HEK293 (cell line): ENCODE measurements at regions not wholly inside any gene's neighbourhood (a gene's known extent, or its start where the extent isn't known, plus 50 kb on each side); places are given as distances from the start of the nearest gene placed in this dataset.
A peak's percentile ranks its signal among the peaks of the same experiment; 100 is the strongest.

Experiments
- AEBP2 ChIP-seq: fragments of 450-650 bp; formaldehyde crosslinking; IDR thresholded peaks from 2 replicates; pipeline ENCODE4 v1.5.1; 2016; ENCODE audit warnings: missing biosample characterization, missing genetic modification characterization, borderline replicate concordance
- REPIN1 ChIP-seq: fragments of 450-650 bp; formaldehyde crosslinking; IDR thresholded peaks from 2 replicates; pipeline ENCODE4 v1.5.1; 2017; ENCODE audit warnings: missing biosample characterization, missing genetic modification characterization, low read depth
- TRIM28 ChIP-seq: IDR thresholded peaks from 2 replicates; pipeline ENCODE4 v1.6.1; 2011; ENCODE audit warnings: low read length, control low read depth, borderline replicate concordance
- TSHZ1 ChIP-seq: fragments of 450-650 bp; formaldehyde crosslinking; IDR thresholded peaks from 2 replicates; pipeline ENCODE4 v1.5.1; 2016; ENCODE audit warnings: missing biosample characterization, missing genetic modification characterization, borderline replicate concordance
- ZBTB20 ChIP-seq: fragments of 450-650 bp; formaldehyde crosslinking; IDR thresholded peaks from 2 replicates; pipeline ENCODE4 v1.5.1; 2016; ENCODE audit warnings: missing biosample characterization, missing genetic modification characterization
- ZBTB26 ChIP-seq: fragments of 450-650 bp; formaldehyde crosslinking; optimal IDR thresholded peaks from 2 replicates; pipeline ENCODE3; 2016; ENCODE audit warnings: missing biosample characterization, mild to moderate bottlenecking, missing genetic modification characterization
- ZBTB8A ChIP-seq: fragments of 450-650 bp; formaldehyde crosslinking; IDR thresholded peaks from 2 replicates; pipeline ENCODE4 v1.5.1; 2016; ENCODE audit warnings: missing biosample characterization, missing genetic modification characterization
- ZFP3 ChIP-seq: fragments of 450-650 bp; formaldehyde crosslinking; IDR thresholded peaks from 2 replicates; pipeline ENCODE4 v1.5.1; 2016; ENCODE audit warnings: low read depth, missing biosample characterization, missing genetic modification characterization
- ZNF121 ChIP-seq: fragments of 450-650 bp; formaldehyde crosslinking; IDR thresholded peaks from 2 replicates; pipeline ENCODE4 v1.5.1; 2016; ENCODE audit warnings: missing biosample characterization, missing genetic modification characterization
- ZNF138 ChIP-seq: fragments of 450-650 bp; formaldehyde crosslinking; IDR thresholded peaks from 2 replicates; pipeline ENCODE4 v1.5.1; 2016; ENCODE audit warnings: missing biosample characterization, missing genetic modification characterization, borderline replicate concordance
- ZNF140 ChIP-seq: fragments of 450-650 bp; formaldehyde crosslinking; IDR thresholded peaks from 2 replicates; pipeline ENCODE4 v1.5.1; 2016; ENCODE audit warnings: missing biosample characterization, missing genetic modification characterization
- ZNF18 ChIP-seq: fragments of 450-650 bp; formaldehyde crosslinking; IDR thresholded peaks from 2 replicates; pipeline ENCODE4 v1.5.1; 2016; ENCODE audit warnings: missing biosample characterization, missing genetic modification characterization
- ZNF19 ChIP-seq: fragments of 450-650 bp; formaldehyde crosslinking; IDR thresholded peaks from 2 replicates; pipeline ENCODE4; 2016; ENCODE audit warnings: missing biosample characterization, missing genetic modification characterization, low read depth
- ZNF2 ChIP-seq: fragments of 450-650 bp; formaldehyde crosslinking; IDR thresholded peaks from 2 replicates; pipeline ENCODE4 v1.5.1; 2016; ENCODE audit warnings: missing biosample characterization, missing genetic modification characterization
- ZNF202 ChIP-seq: fragments of 450-650 bp; formaldehyde crosslinking; IDR thresholded peaks from 2 replicates; pipeline ENCODE4 v1.5.1; 2016; ENCODE audit warnings: missing biosample characterization, missing genetic modification characterization, borderline replicate concordance
- ZNF266 ChIP-seq: fragments of 450-650 bp; formaldehyde crosslinking; IDR thresholded peaks from 2 replicates; pipeline ENCODE4 v1.5.1; 2016; ENCODE audit warnings: missing biosample characterization, missing genetic modification characterization, low read depth
- ZNF292 ChIP-seq: fragments of 450-650 bp; formaldehyde crosslinking; IDR thresholded peaks from 2 replicates; pipeline ENCODE4 v1.5.1; 2016; ENCODE audit warnings: low read depth, missing biosample characterization, missing genetic modification characterization, borderline replicate concordance
- ZNF354C ChIP-seq: fragments of 450-650 bp; formaldehyde crosslinking; IDR thresholded peaks from 2 replicates; pipeline ENCODE4 v1.5.1; 2016; ENCODE audit warnings: missing biosample characterization, missing genetic modification characterization, low read depth, borderline replicate concordance
- ZNF404 ChIP-seq: fragments of 450-650 bp; formaldehyde crosslinking; IDR thresholded peaks from 2 replicates; pipeline ENCODE4 v1.5.1; 2017; ENCODE audit warnings: missing biosample characterization, missing genetic modification characterization
- ZNF416 ChIP-seq: fragments of 450-650 bp; formaldehyde crosslinking; IDR thresholded peaks from 2 replicates; pipeline ENCODE4 v1.5.1; 2016; ENCODE audit warnings: missing biosample characterization, missing genetic modification characterization
- ZNF433 ChIP-seq: fragments of 450-650 bp; formaldehyde crosslinking; IDR thresholded peaks from 2 replicates; pipeline ENCODE4 v1.5.1; 2016; ENCODE audit warnings: missing biosample characterization, missing genetic modification characterization, low read depth
- ZNF501 ChIP-seq: fragments of 450-650 bp; formaldehyde crosslinking; IDR thresholded peaks from 2 replicates; pipeline ENCODE4 v1.5.1; 2016; ENCODE audit warnings: missing biosample characterization, missing genetic modification characterization
- ZNF510 ChIP-seq: fragments of 450-650 bp; formaldehyde crosslinking; IDR thresholded peaks from 2 replicates; pipeline ENCODE4 v1.5.1; 2018; ENCODE audit warnings: mild to moderate bottlenecking, missing genetic modification characterization, missing biosample characterization; ENCODE audit not compliant: insufficient replicate concordance
- ZNF529 ChIP-seq: fragments of 450-650 bp; formaldehyde crosslinking; IDR thresholded peaks from 2 replicates; pipeline ENCODE4 v1.5.1; 2017; ENCODE audit warnings: missing genetic modification characterization, missing biosample characterization; ENCODE audit not compliant: insufficient replicate concordance
- ZNF549 ChIP-seq: fragments of 450-650 bp; IDR thresholded peaks from 2 replicates; pipeline ENCODE4 v1.5.1; 2018; ENCODE audit warnings: missing biosample characterization, missing genetic modification characterization, mild to moderate bottlenecking, inconsistent platforms, moderate library complexity
- ZNF558 ChIP-seq: fragments of 450-650 bp; formaldehyde crosslinking; IDR thresholded peaks from 2 replicates; pipeline ENCODE4 v1.5.1; 2016; ENCODE audit warnings: missing biosample characterization, missing genetic modification characterization
- ZNF560 ChIP-seq: fragments of 450-650 bp; formaldehyde crosslinking; IDR thresholded peaks from 2 replicates; pipeline ENCODE4 v1.5.1; 2017; ENCODE audit warnings: missing biosample characterization, missing genetic modification characterization, borderline replicate concordance
- ZNF629 ChIP-seq: fragments of 450-650 bp; formaldehyde crosslinking; IDR thresholded peaks from 2 replicates; pipeline ENCODE4 v1.5.1; 2017; ENCODE audit warnings: missing biosample characterization, missing genetic modification characterization
- ZNF664 ChIP-seq: fragments of 450-650 bp; formaldehyde crosslinking; IDR thresholded peaks from 2 replicates; pipeline ENCODE4 v1.5.1; 2016; ENCODE audit warnings: missing biosample characterization, missing genetic modification characterization
- ZSCAN23 ChIP-seq: fragments of 450-650 bp; formaldehyde crosslinking; IDR thresholded peaks from 2 replicates; pipeline ENCODE4 v1.5.1; 2016; ENCODE audit warnings: missing biosample characterization, missing genetic modification characterization
- ZSCAN30 ChIP-seq: fragments of 450-650 bp; IDR thresholded peaks from 2 replicates; pipeline ENCODE4 v1.5.1; 2018; ENCODE audit warnings: missing biosample characterization, mild to moderate bottlenecking, missing genetic modification characterization, moderate library complexity

GRCh38 chr12:65703176-65703575, 121.1 kb upstream of the HMGA2 start (continued):
- TF ChIP-seq ZNF529: peak; percentile 58
- TF ChIP-seq ZNF549 (tag by site-specific recombination): no peak
- TF ChIP-seq ZNF121 (tag by site-specific recombination): 0 out of 2 replicates have a peak, but pooled peaks have one; percentile 41
- TF ChIP-seq ZFP3: 0 out of 2 replicates have a peak, but pooled peaks have one; percentile 34
- 0 out of 2 replicates have a peak, but pooled peaks have one; percentile 39 for TF ChIP-seq ZNF292
- TF ChIP-seq ZNF138 (tag by site-specific recombination): peak; percentile 54; the same call in 1 of the 2 replicates
- 0 out of 2 replicates have a peak, but pooled peaks have one; percentile 23 for TF ChIP-seq ZNF18 (tag by site-specific recombination)
- TF ChIP-seq REPIN1 (tag by site-specific recombination): no peak
- TF ChIP-seq ZNF202 (tag by site-specific recombination): 0 out of 2 replicates have a peak, but pooled peaks have one; percentile 53
- TF ChIP-seq ZNF2 (tag by site-specific recombination): no peak
- peak; percentile 76 for TF ChIP-seq ZNF266
- no peak for TF ChIP-seq ZSCAN30 (tag by site-specific recombination)
- 0 out of 2 replicates have a peak, but pooled peaks have one; percentile 60 for TF ChIP-seq AEBP2 (tag by site-specific recombination)
- TF ChIP-seq TSHZ1 (tag by site-specific recombination): no peak
- TF ChIP-seq ZNF510 (tag by site-specific recombination): peak; percentile 87
- TF ChIP-seq ZNF433 (tag by site-specific recombination): peak; percentile 74
- TF ChIP-seq ZSCAN23 (tag by site-specific recombination): no peak
- TF ChIP-seq ZNF416 (tag by site-specific recombination): no peak
- peak; percentile 82; the same call in 1 of the 2 replicates for TF ChIP-seq ZNF560 (tag by site-specific recombination)
- peak; percentile 72; the same call in 1 of the 2 replicates for TF ChIP-seq ZNF664 (tag by site-specific recombination)
- TF ChIP-seq ZNF629 (tag by site-specific recombination): peak; percentile 49
- peak; percentile 82 for TF ChIP-seq ZBTB8A (tag by site-specific recombination)
- no peak for TF ChIP-seq ZBTB26 (tag by site-specific recombination)
- peak; percentile 75; the same call in 1 of the 2 replicates for TF ChIP-seq ZNF404 (tag by site-specific recombination)
- peak; percentile 84 for TF ChIP-seq ZNF558 (tag by site-specific recombination)
- peak; percentile 39; the same call in 1 of the 2 replicates for TF ChIP-seq ZNF501 (tag by site-specific recombination)
- no peak for TF ChIP-seq ZBTB20 (tag by site-specific recombination)
- 0 out of 2 replicates have a peak, but pooled peaks have one; percentile 54 for TF ChIP-seq ZNF354C (tag by site-specific recombination)
- peak; percentile 85; the same call in 1 of the 2 replicates for TF ChIP-seq ZNF19
- TF ChIP-seq TRIM28: no peak
- TF ChIP-seq ZNF140: peak; percentile 78
